ENCODE measurements at regions not wholly inside any gene's neighbourhood (a gene's known extent, or its start where the extent isn't known, plus 50 kb on each side); places are given as distances from the start of the nearest gene placed in this dataset.

DNA sequence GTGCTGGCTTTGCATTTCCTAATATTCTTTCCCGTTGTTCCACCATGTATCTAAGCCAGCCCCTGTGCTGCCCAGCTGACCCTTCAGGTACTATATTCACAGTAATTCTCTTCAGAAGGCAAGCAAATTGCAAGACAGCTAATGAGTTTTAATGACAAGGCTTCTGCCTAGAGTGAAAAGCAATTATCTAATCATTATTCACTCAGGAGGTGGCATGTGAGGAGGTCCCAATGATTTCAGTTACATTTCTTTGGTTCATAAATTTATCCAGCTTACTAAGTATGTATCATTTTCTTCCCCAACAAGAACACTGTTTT lies 123.0 kb downstream of the RASGEF1B start:
- TF ChIP-seq CTCF (IDR thresholded peaks at IDR 0.05; ENCODE audit: poor library complexity, severe bottlenecking): no peak
- no peak for TF ChIP-seq EZH2 (IDR thresholded peaks at IDR 0.05; ENCODE audit: borderline replicate concordance, insufficient read depth, low read length, poor library complexity, severe bottlenecking)
- TF ChIP-seq TAF1 (IDR thresholded peaks at IDR 0.05; ENCODE audit: low read depth): no peak
- no peak for TF ChIP-seq MXI1 (conservative IDR thresholded peaks at IDR 0.05; ENCODE audit: poor library complexity, severe bottlenecking)
- TF ChIP-seq RAD21 (conservative IDR thresholded peaks at IDR 0.05): no peak
- no peak for TF ChIP-seq POLR2AphosphoS5 (IDR thresholded peaks at IDR 0.05)
- TF ChIP-seq, protein P1, sequence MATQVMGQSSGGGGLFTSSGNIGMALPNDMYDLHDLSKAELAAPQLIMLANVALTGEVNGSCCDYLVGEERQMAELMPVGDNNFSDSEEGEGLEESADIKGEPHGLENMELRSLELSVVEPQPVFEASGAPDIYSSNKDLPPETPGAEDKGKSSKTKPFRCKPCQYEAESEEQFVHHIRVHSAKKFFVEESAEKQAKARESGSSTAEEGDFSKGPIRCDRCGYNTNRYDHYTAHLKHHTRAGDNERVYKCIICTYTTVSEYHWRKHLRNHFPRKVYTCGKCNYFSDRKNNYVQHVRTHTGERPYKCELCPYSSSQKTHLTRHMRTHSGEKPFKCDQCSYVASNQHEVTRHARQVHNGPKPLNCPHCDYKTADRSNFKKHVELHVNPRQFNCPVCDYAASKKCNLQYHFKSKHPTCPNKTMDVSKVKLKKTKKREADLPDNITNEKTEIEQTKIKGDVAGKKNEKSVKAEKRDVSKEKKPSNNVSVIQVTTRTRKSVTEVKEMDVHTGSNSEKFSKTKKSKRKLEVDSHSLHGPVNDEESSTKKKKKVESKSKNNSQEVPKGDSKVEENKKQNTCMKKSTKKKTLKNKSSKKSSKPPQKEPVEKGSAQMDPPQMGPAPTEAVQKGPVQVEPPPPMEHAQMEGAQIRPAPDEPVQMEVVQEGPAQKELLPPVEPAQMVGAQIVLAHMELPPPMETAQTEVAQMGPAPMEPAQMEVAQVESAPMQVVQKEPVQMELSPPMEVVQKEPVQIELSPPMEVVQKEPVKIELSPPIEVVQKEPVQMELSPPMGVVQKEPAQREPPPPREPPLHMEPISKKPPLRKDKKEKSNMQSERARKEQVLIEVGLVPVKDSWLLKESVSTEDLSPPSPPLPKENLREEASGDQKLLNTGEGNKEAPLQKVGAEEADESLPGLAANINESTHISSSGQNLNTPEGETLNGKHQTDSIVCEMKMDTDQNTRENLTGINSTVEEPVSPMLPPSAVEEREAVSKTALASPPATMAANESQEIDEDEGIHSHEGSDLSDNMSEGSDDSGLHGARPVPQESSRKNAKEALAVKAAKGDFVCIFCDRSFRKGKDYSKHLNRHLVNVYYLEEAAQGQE (IDR thresholded peaks at IDR 0.05; ENCODE audit: borderline replicate concordance): no peak
- TF ChIP-seq EP300 (conservative IDR thresholded peaks at IDR 0.05; ENCODE audit: poor library complexity, severe bottlenecking): no peak

Measured in neural cell (in vitro differentiated cells).